SU-DHL-6 (cell line): ENCODE measurements at regions not wholly inside any gene's neighbourhood (a gene's known extent, or its start where the extent isn't known, plus 50 kb on each side); places are given as distances from the start of the nearest gene placed in this dataset.

ENCODE experiments used
- EZH2phosphoT487 ChIP-seq: fragments of 200-600 bp; sonication (generic), shearing (Covaris generic); conservative IDR thresholded peaks from 2 replicates; pipeline ENCODE4 v1.6.1; 2018; ENCODE audit warnings: mild to moderate bottlenecking, antibody characterized with exemption, low read length, moderate library complexity, mixed read lengths
- TF ChIP-seq, protein P1 (sequence below): fragments of 200-600 bp; sonication (generic); IDR thresholded peaks from one replicate; pipeline ENCODE4 v1.5.1; 2017; ENCODE audit warnings: antibody characterized with exemption, mild to moderate bottlenecking, low read length, moderate library complexity; ENCODE audit not compliant: insufficient read depth, poor library complexity, severe bottlenecking

DNA sequence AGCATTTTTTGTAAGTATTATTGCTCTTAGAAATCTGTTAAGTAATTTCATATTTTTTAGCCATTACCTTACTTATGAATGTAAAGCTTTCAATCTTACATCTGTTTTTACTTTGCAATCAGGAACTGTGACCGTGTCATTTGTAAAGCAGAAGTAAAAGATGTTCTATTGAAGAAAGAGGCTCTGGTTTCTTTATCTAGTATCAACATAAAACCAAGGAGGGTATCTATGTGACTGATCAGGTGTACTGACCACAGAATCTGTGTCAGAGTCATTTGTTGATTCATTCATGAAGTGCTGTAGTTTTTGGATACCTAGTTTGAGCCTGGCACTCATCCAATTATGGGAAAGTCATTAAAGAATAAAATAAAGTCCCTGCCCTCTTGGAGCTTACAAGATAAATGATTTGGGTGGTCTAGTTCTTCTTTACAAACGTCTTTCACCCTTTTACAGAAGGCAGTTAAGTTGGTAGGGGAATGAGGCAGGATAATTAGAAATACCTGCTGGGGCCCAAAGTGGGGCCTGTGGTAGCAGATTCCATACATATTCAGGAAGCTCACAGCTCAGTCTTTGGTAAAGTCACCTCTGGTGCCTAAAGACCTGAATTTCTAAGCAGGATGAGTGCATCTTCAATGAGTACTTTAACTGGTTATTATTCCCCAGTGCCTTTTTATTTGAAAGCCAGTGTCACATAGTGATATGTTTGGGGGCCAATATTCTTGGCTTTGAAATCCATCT, 260.6 kb upstream of the NT5C1B start:
- TF ChIP-seq, protein P1, sequence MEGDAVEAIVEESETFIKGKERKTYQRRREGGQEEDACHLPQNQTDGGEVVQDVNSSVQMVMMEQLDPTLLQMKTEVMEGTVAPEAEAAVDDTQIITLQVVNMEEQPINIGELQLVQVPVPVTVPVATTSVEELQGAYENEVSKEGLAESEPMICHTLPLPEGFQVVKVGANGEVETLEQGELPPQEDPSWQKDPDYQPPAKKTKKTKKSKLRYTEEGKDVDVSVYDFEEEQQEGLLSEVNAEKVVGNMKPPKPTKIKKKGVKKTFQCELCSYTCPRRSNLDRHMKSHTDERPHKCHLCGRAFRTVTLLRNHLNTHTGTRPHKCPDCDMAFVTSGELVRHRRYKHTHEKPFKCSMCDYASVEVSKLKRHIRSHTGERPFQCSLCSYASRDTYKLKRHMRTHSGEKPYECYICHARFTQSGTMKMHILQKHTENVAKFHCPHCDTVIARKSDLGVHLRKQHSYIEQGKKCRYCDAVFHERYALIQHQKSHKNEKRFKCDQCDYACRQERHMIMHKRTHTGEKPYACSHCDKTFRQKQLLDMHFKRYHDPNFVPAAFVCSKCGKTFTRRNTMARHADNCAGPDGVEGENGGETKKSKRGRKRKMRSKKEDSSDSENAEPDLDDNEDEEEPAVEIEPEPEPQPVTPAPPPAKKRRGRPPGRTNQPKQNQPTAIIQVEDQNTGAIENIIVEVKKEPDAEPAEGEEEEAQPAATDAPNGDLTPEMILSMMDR, result no peak
- TF ChIP-seq EZH2phosphoT487, result no peak
